SKM-1 (cell line): ENCODE measurements at regions not wholly inside any gene's neighbourhood (a gene's known extent, or its start where the extent isn't known, plus 50 kb on each side); places are given as distances from the start of the nearest gene placed in this dataset.
"Not testable (repeated sequence)": the region's sequence is repeated elsewhere in the genome, so short reads cannot be mapped to it uniquely, and the experiment has no call there.

Experiments used
- DNase-seq: peaks from one replicate; lab custom pipeline; 2025; ENCODE audit not compliant: unreplicated experiment; lab: John Stamatoyannopoulos, UW

DNA sequence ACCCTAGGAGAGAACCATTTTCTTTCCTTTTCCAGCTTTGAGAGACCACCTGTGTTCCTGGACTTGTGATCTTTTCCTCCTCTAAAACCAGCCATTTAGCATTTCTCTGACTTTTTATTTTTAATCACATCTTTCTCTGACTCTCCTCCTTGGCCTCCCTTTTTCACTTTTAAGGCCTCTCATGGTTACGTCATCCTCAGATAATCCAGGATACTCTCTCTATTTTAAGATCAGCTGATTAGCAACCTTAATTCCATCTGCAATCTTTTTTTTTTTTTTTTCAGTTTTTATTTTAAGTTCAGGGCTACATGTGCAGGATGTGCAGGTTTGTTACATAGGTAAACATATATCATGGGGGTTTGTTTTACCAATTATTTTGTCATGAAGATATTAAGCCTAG lies 54.0 kb downstream of the RFPL4B start:
- no peak for DNase-seq

- no peak for DNase-seq
Measured at GRCh38 chr6:112407101-112407590, 60.0 kb downstream of the RFPL4B start.

- DNase-seq = no peak
Measured at GRCh38 chr6:112408522-112408921, 61.4 kb downstream of the RFPL4B start.

GRCh38 chr6:112409311-112409710 lies 62.2 kb downstream of the RFPL4B start:
- no peak for DNase-seq

DNA sequence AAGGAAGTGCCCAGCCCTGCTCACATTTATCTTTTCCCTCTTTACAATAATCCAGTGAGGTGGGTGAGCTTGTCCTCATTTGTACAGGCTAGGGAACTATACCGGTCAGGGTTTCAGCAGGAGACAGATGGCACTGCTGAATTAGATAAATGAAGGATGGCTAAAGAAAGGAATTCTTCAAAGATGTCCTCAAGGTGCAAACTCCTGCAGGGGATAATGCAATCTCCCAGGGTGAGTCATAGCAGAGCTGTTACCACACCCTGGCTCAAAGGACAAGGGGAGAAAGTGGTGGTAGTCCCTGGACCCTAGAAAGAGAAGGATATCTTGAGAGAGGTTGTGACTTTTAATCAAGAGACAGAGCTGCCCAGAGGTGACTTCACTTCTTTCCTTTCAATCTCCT lies 66.7 kb downstream of the RFPL4B start:
- no peak for DNase-seq

DNA sequence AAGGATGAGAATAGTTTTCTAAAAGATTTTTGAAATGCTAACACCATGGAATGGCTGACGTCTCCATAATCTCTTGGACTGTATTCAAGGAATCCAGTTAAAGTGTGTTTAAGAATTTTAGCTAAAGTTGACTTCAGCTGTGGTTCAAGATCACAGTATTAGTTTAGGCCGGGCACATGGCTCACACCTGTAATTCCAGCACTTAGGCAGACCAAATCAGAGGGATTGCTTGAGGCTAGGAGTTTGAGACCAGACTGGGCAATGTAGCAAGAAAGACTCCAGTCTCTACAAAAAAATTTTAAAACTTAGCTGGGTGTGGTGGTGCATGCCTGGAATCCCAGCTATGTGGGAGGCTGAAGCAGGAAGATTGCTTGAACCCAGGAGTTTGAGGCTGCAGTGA lies 68.2 kb downstream of the RFPL4B start:
- no peak for DNase-seq

- no peak for DNase-seq
Measured at GRCh38 chr6:112416866-112417265, 69.7 kb downstream of the RFPL4B start.

DNA sequence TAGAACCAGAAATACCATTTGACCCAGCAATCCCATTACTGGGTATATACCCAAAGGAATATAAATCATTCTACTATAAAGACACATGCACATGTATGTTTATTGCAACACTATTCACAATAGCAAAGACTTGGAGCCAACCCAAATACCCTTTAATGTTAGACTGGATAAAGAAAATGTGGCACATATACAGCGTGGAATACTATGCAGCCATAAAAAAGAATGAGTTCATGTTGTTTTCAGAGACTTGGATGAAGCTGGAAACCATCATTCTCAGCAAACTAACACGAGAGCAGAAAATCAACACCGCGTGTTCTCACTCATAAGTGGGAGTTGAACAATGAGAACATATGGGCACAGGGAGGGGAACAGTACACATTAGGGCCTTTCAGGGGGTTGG lies 79.9 kb downstream of the RFPL4B start:
- DNase-seq = not testable (repeated sequence)

GRCh38 chr6:112427499-112427898 lies 80.4 kb downstream of the RFPL4B start:
- no peak for DNase-seq

DNA sequence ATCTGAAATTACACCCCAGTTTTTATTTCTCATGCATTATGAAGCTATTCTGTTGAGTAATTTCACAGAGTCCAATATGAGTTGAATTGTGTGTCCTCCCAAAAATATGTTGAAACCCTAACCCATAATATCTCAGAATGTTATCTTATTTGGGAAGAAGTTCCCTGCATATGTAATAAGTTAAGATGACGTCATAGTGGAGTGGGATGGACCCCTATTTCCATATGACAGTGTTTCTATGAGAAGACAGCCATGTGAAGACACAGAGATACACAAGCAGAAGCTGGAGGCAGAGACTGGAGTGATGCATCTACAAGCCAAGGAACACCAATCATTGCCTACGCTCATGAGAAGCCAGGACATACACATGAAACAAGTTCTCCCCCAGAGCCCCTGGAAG lies 81.3 kb downstream of the RFPL4B start:
- DNase-seq = no peak

GRCh38 chr6:112429226-112429625 lies 82.1 kb downstream of the RFPL4B start:
- no peak for DNase-seq

- DNase-seq = no peak
Measured at GRCh38 chr6:112431803-112432202, 84.7 kb downstream of the RFPL4B start.

DNA sequence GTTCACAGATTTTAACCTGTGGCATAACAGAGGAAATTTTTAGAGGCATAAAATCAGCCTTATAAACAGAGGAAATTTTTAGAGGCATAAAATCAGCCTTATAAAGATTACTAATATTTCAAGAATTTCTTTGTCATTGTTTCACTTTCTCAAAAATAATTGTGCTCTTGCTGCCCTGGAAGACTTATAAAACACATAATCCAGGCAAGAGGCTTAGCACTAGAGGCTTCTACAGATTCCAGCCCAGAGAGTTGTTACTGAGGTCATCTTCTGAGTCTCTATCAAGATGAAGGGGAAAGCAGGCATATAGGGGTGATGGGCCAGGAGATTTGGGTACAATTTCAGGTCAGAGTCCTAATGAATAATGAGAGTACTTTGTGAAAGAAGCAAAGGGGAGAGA lies 85.7 kb downstream of the RFPL4B start:
- no peak for DNase-seq

GRCh38 chr6:112433457-112433856 lies 86.3 kb downstream of the RFPL4B start:
- no peak for DNase-seq

GRCh38 chr6:112434896-112435435 lies 87.8 kb downstream of the RFPL4B start:
- DNase-seq = no peak

- no peak for DNase-seq
Measured at GRCh38 chr6:112437058-112437457, 89.9 kb downstream of the RFPL4B start.

- DNase-seq = no peak
Measured at GRCh38 chr6:112439010-112439409, 91.9 kb downstream of the RFPL4B start.

- DNase-seq = no peak
Measured at GRCh38 chr6:112439432-112439831, 92.3 kb downstream of the RFPL4B start.

GRCh38 chr6:112441607-112442006 lies 94.5 kb downstream of the RFPL4B start:
- no peak for DNase-seq

GRCh38 chr6:112443179-112444065 lies 96.3 kb downstream of the RFPL4B start:
- DNase-seq = no peak

GRCh38 chr6:112448786-112449185 lies 101.7 kb downstream of the RFPL4B start:
- not testable (repeated sequence) for DNase-seq

DNA sequence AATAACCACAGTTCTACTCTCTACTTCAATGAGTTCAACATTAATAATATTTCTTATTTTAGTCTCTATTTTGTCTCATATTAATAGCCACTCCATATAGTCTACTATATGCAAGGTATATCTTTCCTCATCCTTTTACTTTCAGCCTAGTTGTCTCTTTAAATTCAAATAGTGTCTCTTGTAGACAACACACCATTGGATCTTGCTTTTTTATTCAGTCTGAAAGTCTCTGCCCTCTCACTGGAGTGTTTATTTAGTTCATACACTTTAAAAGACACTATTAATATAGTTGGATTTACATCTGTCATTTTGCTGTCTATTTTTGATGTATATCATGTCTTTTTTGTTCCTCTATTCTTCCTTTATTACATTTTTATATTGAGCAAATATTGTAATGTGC lies 103.5 kb downstream of the RFPL4B start:
- DNase-seq = no peak

GRCh38 chr6:112457886-112458285 lies 110.8 kb downstream of the RFPL4B start:
- no peak for DNase-seq
